GM12878 (cell line): ENCODE measurements at regions not wholly inside any gene's neighbourhood (a gene's known extent, or its start where the extent isn't known, plus 50 kb on each side); places are given as distances from the start of the nearest gene placed in this dataset.

Experiments
- ATAC-seq: fragments of 200-7000 bp; cut with Tn5 transposase; 3 replicates; pipeline ENCODE4 v1.9.1; 2020; ENCODE audit warnings: mild to moderate bottlenecking, moderate library complexity
- BruUV-seq: library from RNA; stranded (reverse); fragments of 400-500 nt; replicated peaks from 2 replicates; lab custom pipeline; 2021; lab: Mats Ljungman, UMichigan
- CTCF ChIA-PET: fragments of 300-600 bp; sonication (Branson Sonifier 250); formaldehyde crosslinking; extraction: SDS; loops from one replicate; lab custom pipeline; 2021; ENCODE audit warnings: inconsistent platforms; lab: Yijun Ruan, JAX
- POLR2A ChIA-PET: fragments of 350-600 bp; formaldehyde crosslinking; extraction: SDS; loops from one replicate; lab custom pipeline; 2021; ENCODE audit warnings: inconsistent platforms; lab: Charles Lee
- RAD21 ChIA-PET: fragments of 300-600 bp; sonication (Branson Sonifier 250); formaldehyde crosslinking; loops from one replicate; lab custom pipeline; 2023; ENCODE audit warnings: antibody characterized with exemption; ENCODE audit not compliant: unreplicated experiment; lab: Charles Lee
- SMC1A ChIA-PET: fragments of 300-600 bp; sonication (Branson Sonifier 250); formaldehyde crosslinking; loops from one replicate; lab custom pipeline; 2023; ENCODE audit not compliant: unreplicated experiment, uncharacterized antibody; lab: Charles Lee
- DNase-seq: peaks from one replicate; pipeline ENCODE4 v3.0.0-alpha.2; 2011; ENCODE audit warnings: low read depth, low spot score
- FAIRE-seq: peaks from 3 replicates; lab custom pipeline; 2011; peaks lifted over from hg19 to GRCh38; lab: Jason Lieb, UNC
- H2AFZ ChIP-seq: 2 replicates; pipeline ENCODE4 v1.6.0; 2011; ENCODE audit warnings: low read depth, low read length, control low read depth; ENCODE audit not compliant: control insufficient read depth
- H3K27ac ChIP-seq: 2 replicates; pipeline ENCODE4 v1.5.1; 2011; ENCODE audit warnings: control low read depth; ENCODE audit not compliant: control insufficient read depth, insufficient read depth
- H3K27me3 ChIP-seq, 2 experiments: replicated peaks in 1 of 2; 2 replicates each; pipeline versions ENCODE4 v1.6.0 to v1.6.1; 2011; ENCODE audit warnings: low read length in 1 of 2; ENCODE audit not compliant: control insufficient read depth in 2 of 2, insufficient read depth in 2 of 2
- H3K36me3 ChIP-seq, 2 experiments: 2 replicates each; pipeline ENCODE4 v1.5.1; 2011; ENCODE audit warnings: low read length in 1 of 2; ENCODE audit not compliant: control insufficient read depth in 2 of 2, insufficient read depth in 2 of 2
- H3K4me1 ChIP-seq: 2 replicates; pipeline ENCODE4 v1.6.1; 2011; ENCODE audit warnings: mild to moderate bottlenecking, low read length, moderate library complexity, mixed read lengths; ENCODE audit not compliant: control insufficient read depth, insufficient read depth
- H3K4me2 ChIP-seq: 2 replicates; pipeline ENCODE4 v1.6.0; 2011; ENCODE audit warnings: control low read depth; ENCODE audit not compliant: control insufficient read depth, insufficient read depth
- H3K4me3 ChIP-seq: fragments of 200-600 bp; sonication (generic); 2 replicates; pipeline ENCODE4 v1.5.1; 2016
- H3K79me2 ChIP-seq: 2 replicates; pipeline ENCODE4 v1.6.0; 2011; ENCODE audit warnings: low read length; ENCODE audit not compliant: control insufficient read depth, insufficient read depth
- H3K9ac ChIP-seq: 2 replicates; pipeline ENCODE4 v1.8.0; 2011; ENCODE audit warnings: low read length, control low read depth, mixed read lengths; ENCODE audit not compliant: control insufficient read depth, insufficient read depth
- H3K9me3 ChIP-seq: replicated peaks from 3 replicates; pipeline ENCODE4 v1.5.1; 2011; ENCODE audit warnings: mild to moderate bottlenecking, low read length; ENCODE audit not compliant: control insufficient read depth, insufficient read depth
- H4K20me1 ChIP-seq: 2 replicates; pipeline ENCODE4 v1.6.0; 2011; ENCODE audit not compliant: control insufficient read depth, insufficient read depth
- ATF3 ChIP-seq: IDR thresholded peaks from 2 replicates; pipeline ENCODE4 v1.6.1; 2011; ENCODE audit warnings: low read depth, mild to moderate bottlenecking, low read length, moderate library complexity, borderline replicate concordance; ENCODE audit errors: extremely low read depth
- BCL3 ChIP-seq: IDR thresholded peaks from 2 replicates; pipeline ENCODE4 v1.6.1; 2011; ENCODE audit warnings: borderline replicate concordance, low read depth, mild to moderate bottlenecking, moderate library complexity, low read length; ENCODE audit not compliant: insufficient read depth, poor library complexity, severe bottlenecking
- CBX3 ChIP-seq: fragments of 200-600 bp; sonication (generic); IDR thresholded peaks from 2 replicates; pipeline ENCODE4 v1.6.1; 2016; ENCODE audit warnings: low read depth, borderline replicate concordance
- CEBPZ ChIP-seq: fragments of 150-350 bp; IDR thresholded peaks from 2 replicates; pipeline ENCODE4 v1.6.1; 2016; ENCODE audit warnings: low read depth, low read length
- EZH2 ChIP-seq: IDR thresholded peaks from 2 replicates; pipeline ENCODE4 v1.6.1; 2012; ENCODE audit warnings: low read depth, mild to moderate bottlenecking, control low read depth, inconsistent platforms, low read length, borderline replicate concordance; ENCODE audit not compliant: control insufficient read depth
- IRF3 ChIP-seq: fragments of 450-650 bp; IDR thresholded peaks from 2 replicates; pipeline ENCODE4 v1.6.1; 2014; ENCODE audit warnings: mild to moderate bottlenecking
- JUNB ChIP-seq: IDR thresholded peaks from 2 replicates; pipeline ENCODE4 v1.6.1; 2016; ENCODE audit warnings: antibody characterized with exemption, mild to moderate bottlenecking
- NFYA ChIP-seq: IDR thresholded peaks from 2 replicates; pipeline ENCODE4 v1.6.1; 2011; ENCODE audit warnings: low read depth, mild to moderate bottlenecking, low read length, improper control_type of control experiment, borderline replicate concordance
- NR2C2 ChIP-seq: IDR thresholded peaks from 2 replicates; pipeline ENCODE4 v1.6.1; 2011; ENCODE audit warnings: borderline replicate concordance, low read depth; ENCODE audit not compliant: control insufficient read depth, insufficient read length
- RB1 ChIP-seq: fragments of 450-650 bp; formaldehyde crosslinking; IDR thresholded peaks from 2 replicates; pipeline ENCODE4 v1.6.1; 2017; ENCODE audit warnings: mild to moderate bottlenecking, borderline replicate concordance
- RCOR1 ChIP-seq: conservative IDR thresholded peaks from 2 replicates; pipeline ENCODE4 v1.6.1; 2012; ENCODE audit warnings: low read depth, low read length, improper control_type of control experiment
- SMARCA5 ChIP-seq: fragments of 450-650 bp; IDR thresholded peaks from 2 replicates; pipeline ENCODE4 v1.6.1; 2017; ENCODE audit warnings: mild to moderate bottlenecking
- SMC3 ChIP-seq: IDR thresholded peaks from 2 replicates; pipeline ENCODE4 v1.6.1; 2011; ENCODE audit warnings: low read length, improper control_type of control experiment, borderline replicate concordance
- WRNIP1 ChIP-seq: IDR thresholded peaks from 2 replicates; pipeline ENCODE4 v1.6.1; 2011; ENCODE audit warnings: low read depth, low read length, improper control_type of control experiment, borderline replicate concordance
- YBX1 ChIP-seq: fragments of 450-650 bp; IDR thresholded peaks from 2 replicates; pipeline ENCODE4 v1.6.1; 2016; ENCODE audit warnings: antibody characterized with exemption
- YY1 ChIP-seq: IDR thresholded peaks from 2 replicates; pipeline ENCODE4 v1.6.1; 2011; ENCODE audit warnings: low read depth, mild to moderate bottlenecking, low read length
- ZNF24 ChIP-seq: fragments of 450-650 bp; IDR thresholded peaks from 2 replicates; pipeline ENCODE4 v1.6.1; 2017; ENCODE audit warnings: antibody characterized with exemption, mild to moderate bottlenecking
- ZNF622 ChIP-seq: fragments of 450-650 bp; IDR thresholded peaks from 2 replicates; pipeline ENCODE4 v1.6.1; 2017; ENCODE audit warnings: mild to moderate bottlenecking, inconsistent platforms
- WGBS: methylation state at CpG from one replicate; pipeline ENCODE4 v1.1.6; 2016; ENCODE audit warnings: low lambda C conversion rate; ENCODE audit not compliant: insufficient replicate concordance, insufficient coverage; ENCODE audit errors: missing lambda C conversion rate; 5-methylcytosine and 5-hydroxymethylcytosine counted together
- in situ Hi-C: fragments of 300-500 bp; cut with MboI; formaldehyde crosslinking; loops from 9 replicates; pipeline ENCODE4 v1.14.3; 2018; ENCODE audit warnings: mixed read lengths
- intact Hi-C: fragments of 100-400 bp; cut with micrococcal nuclease; formaldehyde crosslinking; loops from one replicate; pipeline ENCODE4 v1.14.2; 2022; ENCODE audit not compliant: unreplicated experiment

- CTCF ChIA-PET, result interaction anchor here (0.7 kb wide), 1 partner anchor 718 kb away, joined by 3 read pairs; no protein-coding TSS in a partner anchor
- POLR2A ChIA-PET, result no interaction called here
- Histone ChIP-seq H3K9me3 (no peaks in the 10 kb centered on the region), H3K4me1 (no peaks in the 10 kb centered on the region), H3K36me3 (no peaks in the 10 kb centered on the region), H4K20me1 (no peaks in the 10 kb centered on the region), H3K4me3 (no peak overlapping the region), H2AFZ (no peak overlapping the region), H3K4me2 (no peak overlapping the region), H3K27me3 (no peaks in the 10 kb centered on the region), H3K27ac (no peak overlapping the region), H3K79me2 (no peaks in the 10 kb centered on the region), H3K9ac (no peak overlapping the region)
- no TSS peak for BruUV-seq
- WGBS, result 63% methylated on average over 3 of the region's 3 CpGs
- intact Hi-C loops (no loop called here), in situ Hi-C loops (no loop called here)
- SMC1A ChIA-PET, result no interaction called here
- FAIRE-seq (no peak), ATAC-seq (no peak), DNase-seq (no peak)
- RAD21 ChIA-PET, result no interaction called here
- TF ChIP-seq YBX1 (no peak), CBX3 (no peak), NFYA (no peak), CEBPZ (no peak), JUNB (no peak), SMC3 (no peak), ATF3 (no peak), ZNF622 (no peak), SMARCA5 (no peak), RB1 (no peak), ZNF24 (no peak), WRNIP1 (no peak), RCOR1 (no peak), BCL3 (no peak), YY1 (no peak), EZH2 (no peak), IRF3 (no peak), NR2C2 (no peak)
Measured at GRCh38 chr3:40891186-40891585, 308.1 kb upstream of the CTNNB1 start.
